NCI-H510A treated with DMSO at 0.1 percent for 48 hours (cell line): ENCODE measurements at regions not wholly inside any gene's neighbourhood (a gene's known extent, or its start where the extent isn't known, plus 50 kb on each side); places are given as distances from the start of the nearest gene placed in this dataset.
"Not testable (repeated sequence)": the region's sequence is repeated elsewhere in the genome, so short reads cannot be mapped to it uniquely, and the experiment has no call there.

Source experiments
- DNase-seq: peaks from one replicate; lab custom pipeline; 2025; lab: John Stamatoyannopoulos, UW

GRCh38 chr4:31482691-31483090 lies 762.5 kb downstream of the PCDH7 start:
- no peak for DNase-seq

GRCh38 chr4:31499216-31499615 lies 779.0 kb downstream of the PCDH7 start:
- not testable (repeated sequence) for DNase-seq

- DNase-seq: no peak
These were observed 796.4 kb downstream of the PCDH7 start for GRCh38 chr4:31516520-31516919.

GRCh38 chr4:31518796-31519250 lies 798.7 kb downstream of the PCDH7 start:
- DNase-seq: no peak

GRCh38 chr4:31530555-31530954 lies 810.4 kb downstream of the PCDH7 start:
- DNase-seq: no peak

GRCh38 chr4:31538877-31539276 lies 818.7 kb downstream of the PCDH7 start:
- DNase-seq: no peak

GRCh38 chr4:31539284-31540069 lies 819.3 kb downstream of the PCDH7 start:
- DNase-seq: no peak

GRCh38 chr4:31545330-31545729 lies 825.2 kb downstream of the PCDH7 start:
- DNase-seq: no peak

- no peak for DNase-seq
These were observed 825.6 kb downstream of the PCDH7 start for GRCh38 chr4:31545755-31546154.

- no peak for DNase-seq
These were observed 827.9 kb downstream of the PCDH7 start for GRCh38 chr4:31548021-31548420.

- DNase-seq: no peak
These were observed 828.7 kb downstream of the PCDH7 start for GRCh38 chr4:31548823-31549222.

- no peak for DNase-seq
These were observed 829.1 kb downstream of the PCDH7 start for GRCh38 chr4:31549256-31549655.

GRCh38 chr4:31557437-31557836 lies 837.3 kb downstream of the PCDH7 start:
- no peak for DNase-seq

GRCh38 chr4:31573554-31573953 lies 853.4 kb downstream of the PCDH7 start:
- no peak for DNase-seq

- DNase-seq: no peak
These were observed 855.3 kb downstream of the PCDH7 start for GRCh38 chr4:31575504-31575903.

- no peak for DNase-seq
These were observed 860.7 kb downstream of the PCDH7 start for GRCh38 chr4:31580843-31581242.

- no peak for DNase-seq
These were observed 865.3 kb downstream of the PCDH7 start for GRCh38 chr4:31585503-31585902.

GRCh38 chr4:31592293-31592692 lies 872.1 kb downstream of the PCDH7 start:
- DNase-seq: no peak

GRCh38 chr4:31595496-31595895 lies 875.3 kb downstream of the PCDH7 start:
- DNase-seq: no peak

- no peak for DNase-seq
These were observed 878.5 kb downstream of the PCDH7 start for GRCh38 chr4:31598639-31599038.

- no peak for DNase-seq
These were observed 881.6 kb downstream of the PCDH7 start for GRCh38 chr4:31601793-31602192.

- peak; percentile 56 for DNase-seq
These were observed 893.9 kb downstream of the PCDH7 start for GRCh38 chr4:31613946-31614623.

GRCh38 chr4:31617667-31618066 lies 897.5 kb downstream of the PCDH7 start:
- no peak for DNase-seq

- no peak for DNase-seq
These were observed 900.3 kb downstream of the PCDH7 start for GRCh38 chr4:31620476-31620875.
